ENCODE measurements at regions not wholly inside any gene's neighbourhood (a gene's known extent, or its start where the extent isn't known, plus 50 kb on each side); places are given as distances from the start of the nearest gene placed in this dataset.

GRCh38 chr13:99072356-99072755 is 94.5 kb upstream of the DOCK9 start:
- TF ChIP-seq POLR2A (IDR thresholded peaks at IDR 0.05; ENCODE audit: borderline replicate concordance, extremely low read depth, insufficient read depth, insufficient read length) (no peak), YY1 (IDR thresholded peaks at IDR 0.05; ENCODE audit: extremely low read depth, insufficient replicate concordance, low read depth, low read length) (no peak)
- TF ChIP-seq, protein P1, sequence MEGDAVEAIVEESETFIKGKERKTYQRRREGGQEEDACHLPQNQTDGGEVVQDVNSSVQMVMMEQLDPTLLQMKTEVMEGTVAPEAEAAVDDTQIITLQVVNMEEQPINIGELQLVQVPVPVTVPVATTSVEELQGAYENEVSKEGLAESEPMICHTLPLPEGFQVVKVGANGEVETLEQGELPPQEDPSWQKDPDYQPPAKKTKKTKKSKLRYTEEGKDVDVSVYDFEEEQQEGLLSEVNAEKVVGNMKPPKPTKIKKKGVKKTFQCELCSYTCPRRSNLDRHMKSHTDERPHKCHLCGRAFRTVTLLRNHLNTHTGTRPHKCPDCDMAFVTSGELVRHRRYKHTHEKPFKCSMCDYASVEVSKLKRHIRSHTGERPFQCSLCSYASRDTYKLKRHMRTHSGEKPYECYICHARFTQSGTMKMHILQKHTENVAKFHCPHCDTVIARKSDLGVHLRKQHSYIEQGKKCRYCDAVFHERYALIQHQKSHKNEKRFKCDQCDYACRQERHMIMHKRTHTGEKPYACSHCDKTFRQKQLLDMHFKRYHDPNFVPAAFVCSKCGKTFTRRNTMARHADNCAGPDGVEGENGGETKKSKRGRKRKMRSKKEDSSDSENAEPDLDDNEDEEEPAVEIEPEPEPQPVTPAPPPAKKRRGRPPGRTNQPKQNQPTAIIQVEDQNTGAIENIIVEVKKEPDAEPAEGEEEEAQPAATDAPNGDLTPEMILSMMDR (IDR thresholded peaks at IDR 0.05 in 2 of 3, conservative IDR thresholded peaks at IDR 0.05 in 1 of 3; ENCODE audit: borderline replicate concordance in 1 of 3, insufficient read depth in 1 of 3, low read depth in 2 of 3, low read length in 2 of 3) = no peak

Measured in HCT116 (cell line).